Upper lobe of left lung (tissue), 4 donors: ENCODE measurements at regions not wholly inside any gene's neighbourhood (a gene's known extent, or its start where the extent isn't known, plus 50 kb on each side); places are given as distances from the start of the nearest gene placed in this dataset.

Experiments
- EP300 ChIP-seq, 4 donors: sonication (generic); formaldehyde crosslinking; IDR thresholded peaks; one replicate each; pipeline ENCODE4 v1.5.1; 2017; ENCODE audit warnings: antibody characterized with exemption in 4 of 4, control low read depth in 2 of 4
- POLR2A ChIP-seq, 4 donors: fragments of 450-650 bp; IDR thresholded peaks; one replicate each; pipeline ENCODE4 v1.5.1; 2016 to 2017; ENCODE audit warnings: antibody characterized with exemption in 4 of 4, mild to moderate bottlenecking in 2 of 4
- POLR2AphosphoS5 ChIP-seq, 2 donors: sonication (generic); formaldehyde crosslinking; IDR thresholded peaks; one replicate each; pipeline ENCODE4 v1.5.1; 2017; ENCODE audit warnings: antibody characterized with exemption in 2 of 2
- TF ChIP-seq, protein P1 (sequence below), 6 experiments: fragments of 450-650 bp in 4 of 6; fragments of 200-600 bp in 2 of 6; sonication (generic) in 2 of 6; IDR thresholded peaks; one replicate each; pipeline ENCODE4 v1.5.1; 2016 to 2019; ENCODE audit warnings: antibody characterized with exemption in 6 of 6

DNA sequence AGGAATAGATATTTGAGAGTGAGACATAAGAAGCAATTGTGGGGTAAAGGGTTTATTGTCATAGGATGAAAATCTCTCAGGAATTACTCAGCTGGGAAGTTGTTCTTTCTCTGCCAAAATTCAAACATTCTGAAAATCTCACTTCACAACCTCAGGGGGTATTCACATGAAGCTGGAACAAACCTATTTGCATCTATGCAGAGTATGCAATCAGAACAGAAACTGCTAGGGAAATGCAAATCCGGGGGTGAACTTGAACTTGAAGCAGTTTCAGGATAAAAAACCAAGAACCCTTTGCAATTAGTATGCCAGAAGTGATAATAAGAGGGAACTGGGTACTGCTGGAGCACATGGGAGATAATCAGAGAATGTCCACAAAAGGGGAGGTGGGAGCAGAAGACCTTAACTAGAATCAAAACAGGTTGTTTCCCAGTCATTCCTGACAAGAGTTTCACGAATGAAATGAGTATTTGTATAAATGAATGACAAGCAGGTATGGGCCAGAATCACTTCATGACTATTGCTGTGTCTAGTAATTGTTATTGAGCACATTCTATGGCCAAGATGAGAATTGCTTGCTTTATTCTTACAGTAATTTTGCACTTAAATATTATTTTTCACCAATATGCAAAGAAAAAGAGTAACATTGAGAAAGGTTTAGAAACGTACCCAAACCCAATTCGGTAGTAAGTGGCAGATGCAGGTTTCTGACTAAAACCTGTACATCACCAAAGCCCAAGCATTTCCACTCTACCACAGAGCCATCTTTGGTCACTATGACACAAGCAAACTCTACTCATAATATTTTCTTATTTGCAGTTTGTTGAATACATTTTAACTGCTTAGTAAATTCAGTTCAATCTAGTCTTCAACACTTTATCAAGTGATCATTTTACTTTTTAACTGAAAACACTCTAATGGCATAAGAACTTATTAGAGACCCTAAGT lies 61.8 kb upstream of the UBASH3B start:
- TF ChIP-seq, protein P1, sequence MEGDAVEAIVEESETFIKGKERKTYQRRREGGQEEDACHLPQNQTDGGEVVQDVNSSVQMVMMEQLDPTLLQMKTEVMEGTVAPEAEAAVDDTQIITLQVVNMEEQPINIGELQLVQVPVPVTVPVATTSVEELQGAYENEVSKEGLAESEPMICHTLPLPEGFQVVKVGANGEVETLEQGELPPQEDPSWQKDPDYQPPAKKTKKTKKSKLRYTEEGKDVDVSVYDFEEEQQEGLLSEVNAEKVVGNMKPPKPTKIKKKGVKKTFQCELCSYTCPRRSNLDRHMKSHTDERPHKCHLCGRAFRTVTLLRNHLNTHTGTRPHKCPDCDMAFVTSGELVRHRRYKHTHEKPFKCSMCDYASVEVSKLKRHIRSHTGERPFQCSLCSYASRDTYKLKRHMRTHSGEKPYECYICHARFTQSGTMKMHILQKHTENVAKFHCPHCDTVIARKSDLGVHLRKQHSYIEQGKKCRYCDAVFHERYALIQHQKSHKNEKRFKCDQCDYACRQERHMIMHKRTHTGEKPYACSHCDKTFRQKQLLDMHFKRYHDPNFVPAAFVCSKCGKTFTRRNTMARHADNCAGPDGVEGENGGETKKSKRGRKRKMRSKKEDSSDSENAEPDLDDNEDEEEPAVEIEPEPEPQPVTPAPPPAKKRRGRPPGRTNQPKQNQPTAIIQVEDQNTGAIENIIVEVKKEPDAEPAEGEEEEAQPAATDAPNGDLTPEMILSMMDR (IDR thresholded peaks at IDR 0.05): no peak
- TF ChIP-seq POLR2AphosphoS5 (IDR thresholded peaks at IDR 0.05): no peak
- TF ChIP-seq POLR2A (IDR thresholded peaks at IDR 0.05): no peak
- TF ChIP-seq EP300 (IDR thresholded peaks at IDR 0.05): no peak
